RPMI8226 (cell line): ENCODE measurements at regions not wholly inside any gene's neighbourhood (a gene's known extent, or its start where the extent isn't known, plus 50 kb on each side); places are given as distances from the start of the nearest gene placed in this dataset.
A peak's percentile ranks its signal among the peaks of the same experiment; 100 is the strongest.
"Not testable (repeated sequence)": the region's sequence is repeated elsewhere in the genome, so short reads cannot be mapped to it uniquely, and the experiment has no call there.

ENCODE experiments used
- DNase-seq: peaks from one replicate; pipeline ENCODE4 v3.0.0-alpha.2; 2015

DNA sequence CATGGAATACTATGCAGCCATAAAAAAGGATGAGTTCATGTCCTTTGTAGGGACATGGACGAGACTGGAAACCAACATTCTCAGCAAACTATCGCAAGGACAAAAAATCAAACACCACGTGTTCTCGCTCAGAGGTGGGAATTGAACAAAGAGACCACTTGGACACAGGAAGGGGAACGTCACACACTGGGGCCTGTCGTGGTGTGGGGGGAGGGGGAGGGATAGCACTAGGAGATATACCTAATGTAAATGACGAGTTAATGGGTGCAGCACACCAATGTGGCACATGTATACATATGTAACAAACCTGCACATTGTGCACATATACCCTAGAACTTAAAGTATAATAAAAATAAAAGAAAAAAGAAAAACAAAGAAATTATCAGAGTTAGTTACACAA is 478.4 kb downstream of the GOLGA6L6 start:
- DNase-seq, result not testable (repeated sequence)

DNA sequence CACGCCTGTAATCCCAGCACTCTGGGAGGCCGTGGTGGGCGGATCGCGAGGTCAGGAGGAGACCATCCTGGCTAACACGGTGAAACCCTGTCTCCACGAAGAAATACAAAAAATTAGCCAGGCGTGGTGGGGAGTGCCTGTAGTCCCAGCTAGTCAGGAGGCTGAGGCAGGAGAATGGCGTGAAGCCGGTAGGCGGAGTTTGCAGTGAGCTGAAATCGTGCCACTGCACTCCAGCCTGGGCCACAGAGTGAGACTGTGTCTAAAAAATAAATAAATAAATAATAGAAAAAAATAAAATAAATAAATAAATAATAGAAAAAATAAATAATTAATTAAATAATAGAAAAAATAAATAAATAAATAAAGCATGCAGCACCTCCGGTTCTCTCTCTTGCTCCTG is 480.8 kb downstream of the GOLGA6L6 start:
- DNase-seq, result not testable (repeated sequence)

DNA sequence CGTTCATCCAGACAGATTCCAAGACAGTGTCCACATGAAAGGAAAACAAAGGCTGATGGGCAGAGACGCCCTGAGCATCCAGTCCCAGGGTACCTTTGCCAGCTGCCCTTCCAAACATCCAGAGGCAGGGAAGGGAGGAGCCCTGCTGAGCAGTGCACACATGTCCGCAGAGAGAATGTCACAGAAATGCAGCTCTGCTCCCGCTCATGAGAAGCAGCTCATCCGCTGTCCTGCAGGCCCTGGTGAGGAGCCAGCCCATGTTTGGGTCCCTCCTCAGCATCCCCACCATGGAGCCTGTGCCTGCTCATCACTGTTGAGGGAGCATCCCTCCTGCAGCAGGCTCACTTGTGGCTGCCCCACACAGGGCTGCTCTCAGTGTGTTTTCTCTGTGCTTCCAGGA is 484.7 kb downstream of the GOLGA6L6 start:
- not testable (repeated sequence) for DNase-seq

DNA sequence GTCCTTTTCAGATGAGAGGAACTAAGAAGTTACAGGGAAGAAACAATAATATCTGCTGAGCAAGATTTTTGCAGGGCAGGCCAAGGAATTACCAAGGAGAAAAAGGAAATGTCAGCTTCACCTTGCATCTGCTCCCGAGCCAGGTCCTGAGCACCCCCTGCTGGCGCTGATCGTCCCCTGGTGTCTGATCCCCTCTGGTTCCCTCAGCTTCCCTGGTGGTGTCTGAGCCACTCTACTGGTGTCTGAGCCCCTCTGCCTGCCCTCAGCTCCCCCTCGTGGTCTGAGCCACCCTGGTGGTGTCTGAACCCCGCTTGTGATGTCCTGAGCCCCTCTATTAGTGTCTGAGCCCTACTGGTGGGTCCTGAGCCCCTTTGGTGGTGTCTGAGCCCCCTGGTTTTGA is 485.7 kb downstream of the GOLGA6L6 start:
- DNase-seq, result not testable (repeated sequence)

DNA sequence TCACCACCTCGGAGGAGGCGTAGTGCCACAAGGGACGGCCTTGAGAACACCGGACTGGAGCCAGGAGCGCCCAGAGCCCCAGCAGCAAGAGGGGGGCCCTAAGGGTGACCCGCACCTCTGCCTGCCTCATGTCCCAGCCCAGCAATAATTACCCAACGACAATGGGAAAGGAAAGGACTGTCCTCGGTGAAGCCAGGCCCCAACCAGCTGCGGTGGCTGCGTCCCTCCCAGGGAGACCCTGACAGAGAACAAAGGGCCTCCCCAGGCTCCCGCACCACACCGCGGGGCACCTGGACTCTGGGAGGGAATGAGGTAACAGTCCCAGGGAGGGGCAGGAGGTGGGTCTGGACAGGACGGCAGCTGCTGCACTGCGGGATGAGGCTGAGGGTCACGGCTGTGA is 493.4 kb downstream of the GOLGA6L6 start:
- DNase-seq, result not testable (repeated sequence)

DNA sequence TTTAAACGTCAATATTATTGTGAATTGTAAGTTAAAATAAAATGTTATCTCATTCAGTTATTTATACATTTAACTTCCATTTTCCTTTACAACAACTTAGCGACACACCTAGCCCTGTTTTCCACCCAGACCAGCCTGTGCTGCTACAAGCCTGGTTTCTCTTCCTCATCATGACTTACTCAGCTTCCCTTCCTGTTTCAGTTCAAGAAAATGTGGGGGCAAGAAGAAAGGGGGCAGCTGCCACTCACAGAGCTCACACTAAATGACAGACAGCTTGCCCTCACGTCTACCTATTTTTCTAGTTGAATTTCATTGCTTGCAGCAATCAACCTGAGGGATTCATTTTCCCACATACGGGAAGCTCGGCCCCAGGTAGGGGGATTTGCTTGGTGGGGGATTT is 496.4 kb downstream of the GOLGA6L6 start:
- not testable (repeated sequence) for DNase-seq

DNA sequence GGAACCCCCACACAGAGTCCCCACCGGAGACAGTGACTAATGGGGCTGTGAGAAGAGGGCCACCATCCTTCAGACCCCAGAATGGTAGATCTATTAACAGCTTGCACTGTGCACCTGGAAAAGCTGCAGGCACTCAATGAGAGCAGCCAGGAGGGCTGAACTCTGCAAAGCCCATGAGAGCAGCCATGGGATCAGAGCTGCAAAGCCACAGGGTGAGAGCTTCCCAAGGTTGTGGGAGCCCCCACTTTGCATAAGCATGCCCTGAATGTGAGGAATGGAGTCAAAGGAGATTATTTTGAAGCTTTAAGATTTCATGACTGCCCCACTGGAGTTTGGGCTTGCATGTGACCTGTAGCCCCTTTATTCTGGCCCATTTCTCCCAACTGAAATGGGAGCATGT is 500.9 kb downstream of the GOLGA6L6 start:
- DNase-seq, result not testable (repeated sequence)

DNA sequence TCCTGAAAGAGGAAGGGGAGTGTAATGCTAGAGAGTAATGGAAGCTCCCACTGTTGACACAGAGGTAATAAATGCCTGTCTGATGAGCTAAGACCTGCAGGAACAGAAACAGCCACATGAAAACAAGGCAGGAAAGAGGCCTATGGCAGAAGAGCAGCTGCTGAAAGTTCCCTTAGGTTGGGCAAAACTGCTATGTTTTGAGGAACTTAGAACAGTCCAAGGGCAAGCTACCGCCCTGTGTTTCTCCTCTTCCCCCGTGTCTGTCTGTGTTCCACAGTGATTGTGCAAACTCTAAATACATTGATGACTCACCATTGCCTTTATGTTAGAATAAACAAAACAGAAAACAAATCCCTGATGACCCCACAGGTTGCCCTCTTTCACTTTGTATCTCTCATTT is 516.6 kb downstream of the GOLGA6L6 start:
- not testable (repeated sequence) for DNase-seq

DNA sequence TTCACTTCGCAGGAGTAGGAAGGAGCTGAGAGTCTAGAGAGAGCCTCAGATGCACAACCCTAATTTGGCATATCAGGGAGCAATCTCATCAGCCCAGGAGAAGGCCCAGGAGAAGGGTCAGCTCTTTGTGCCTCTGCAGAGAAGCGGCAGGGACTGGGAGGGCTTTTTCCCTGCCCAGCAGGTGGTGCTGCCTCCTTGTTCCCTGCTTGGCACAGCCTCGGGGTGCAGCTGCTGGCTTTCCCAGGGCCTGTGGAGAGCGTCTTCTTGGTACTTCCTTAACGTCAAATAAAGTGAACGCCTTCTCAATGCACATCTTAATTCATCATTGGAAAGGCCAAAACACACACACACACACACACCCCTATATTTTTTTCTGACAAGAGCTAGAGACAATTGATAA is 519.3 kb downstream of the GOLGA6L6 start:
- not testable (repeated sequence) for DNase-seq

DNA sequence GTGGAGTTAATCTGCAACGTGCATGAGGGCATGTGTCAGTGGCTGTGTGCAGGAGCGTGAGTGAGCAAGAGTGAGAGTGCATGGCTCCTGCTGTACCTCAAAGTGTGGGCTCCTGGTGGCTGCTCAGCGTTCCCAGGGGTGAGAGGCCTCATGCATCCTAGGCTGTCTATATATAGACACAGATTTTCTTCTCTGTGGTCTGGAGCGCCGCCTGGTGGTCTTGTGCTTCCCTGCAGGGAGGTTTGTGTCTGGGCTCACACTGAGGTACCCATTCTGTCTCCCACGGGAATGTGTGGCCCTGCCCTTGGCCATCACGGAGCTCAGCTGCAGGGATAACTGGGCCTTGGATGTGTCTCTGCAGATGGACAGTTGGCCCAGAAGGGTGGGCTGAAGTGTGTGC is 520.2 kb downstream of the GOLGA6L6 start:
- DNase-seq, result not testable (repeated sequence)

DNA sequence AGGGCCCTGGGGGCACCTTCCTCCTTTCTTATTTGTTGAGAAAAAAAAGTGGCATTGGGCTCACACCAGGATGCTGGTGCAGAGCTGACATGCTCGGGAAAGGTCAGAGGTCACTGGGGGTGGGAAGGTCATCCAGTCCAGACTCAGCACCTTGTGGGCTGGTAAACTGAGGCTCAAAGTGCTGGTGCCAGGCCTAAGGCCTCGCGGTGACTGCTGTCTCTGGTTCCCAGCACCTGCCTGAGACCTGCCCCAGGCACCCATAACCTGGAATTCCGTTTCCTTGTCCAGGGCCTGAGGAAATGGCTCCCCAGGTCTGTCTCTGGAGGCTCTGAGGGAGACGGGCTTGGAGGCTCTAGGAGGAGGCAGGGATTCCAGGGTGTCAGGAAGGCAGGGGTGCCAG is 521.0 kb downstream of the GOLGA6L6 start:
- DNase-seq, result not testable (repeated sequence)

DNA sequence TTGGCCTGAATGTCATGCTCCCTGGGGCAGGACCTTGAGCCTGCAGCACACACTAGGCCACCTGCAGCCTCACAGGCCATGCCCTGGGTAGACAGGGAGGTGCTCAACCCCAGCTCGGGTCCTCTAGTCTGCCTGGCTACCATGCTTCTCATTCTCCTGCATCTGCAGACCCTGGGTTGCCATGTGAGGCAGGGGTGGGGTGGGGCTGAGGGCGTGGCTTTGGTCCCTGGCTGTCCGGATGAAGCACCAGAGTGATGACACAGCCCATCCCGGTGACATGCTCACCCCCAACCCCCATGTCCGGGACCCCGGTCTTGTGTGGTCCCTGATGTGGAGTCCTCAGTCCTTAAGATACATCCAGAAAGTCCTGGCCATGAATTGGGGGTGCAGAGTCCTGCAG is 521.8 kb downstream of the GOLGA6L6 start:
- not testable (repeated sequence) for DNase-seq

DNA sequence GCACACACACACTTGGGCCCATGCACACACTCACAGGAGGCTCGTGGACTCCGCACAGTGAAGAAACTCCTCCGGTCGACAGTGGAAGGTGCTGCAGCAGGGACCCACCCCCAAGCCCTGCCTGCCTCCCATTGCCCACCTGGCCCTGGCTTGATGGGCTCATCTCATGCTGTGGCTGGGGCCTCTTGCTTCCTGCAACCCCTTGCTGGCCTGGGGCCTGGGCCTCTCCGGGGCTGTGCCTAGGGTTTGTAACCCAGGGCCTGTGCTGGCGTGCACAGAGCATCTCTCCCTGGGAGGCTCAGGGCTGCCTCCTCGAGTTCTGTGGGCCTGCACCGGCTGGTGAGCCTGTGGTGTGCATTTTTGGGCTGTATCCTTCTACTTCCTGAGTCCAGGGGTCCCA is 524.0 kb downstream of the GOLGA6L6 start:
- DNase-seq, result not testable (repeated sequence)

DNA sequence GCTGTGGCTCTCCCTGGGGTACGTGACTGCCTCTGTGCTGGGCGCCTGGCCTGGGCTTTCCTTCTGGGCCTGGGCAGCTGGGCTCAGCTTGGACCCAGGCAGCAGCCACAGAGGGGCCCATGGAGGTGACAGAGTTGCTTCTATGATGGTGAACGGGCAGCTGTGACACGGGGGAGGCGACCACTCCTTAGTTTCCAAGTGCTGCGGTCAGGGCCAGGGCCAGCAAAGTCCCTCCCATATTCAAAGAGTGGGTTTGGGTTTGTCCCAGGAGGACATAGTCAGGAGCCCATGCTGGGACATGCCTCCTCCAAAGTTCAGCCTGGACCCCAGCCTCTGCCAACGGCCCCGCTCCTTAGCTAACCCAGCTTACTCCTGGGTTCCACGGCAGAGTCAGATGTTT is 524.7 kb downstream of the GOLGA6L6 start:
- DNase-seq, result not testable (repeated sequence)

DNA sequence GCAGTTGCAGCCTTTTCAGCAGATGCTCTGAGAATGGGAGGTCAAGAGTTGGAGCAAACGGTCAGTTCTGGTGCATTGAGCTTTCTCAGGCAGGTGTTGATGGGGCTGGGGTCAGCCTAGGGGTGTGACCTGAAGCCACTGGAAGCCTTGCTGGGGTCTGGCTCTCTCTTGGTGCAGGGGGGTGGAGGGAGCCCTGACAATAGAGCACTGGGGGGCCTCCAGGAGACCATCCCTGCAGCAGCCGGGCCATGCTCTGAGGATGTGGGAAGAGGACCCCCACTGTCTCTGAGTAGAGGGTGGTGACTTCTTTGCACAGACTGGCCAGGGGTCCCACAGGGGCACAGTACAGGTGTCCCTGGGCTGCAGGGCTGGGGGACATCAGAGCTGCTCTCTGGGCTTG is 528.8 kb downstream of the GOLGA6L6 start:
- not testable (repeated sequence) for DNase-seq

DNA sequence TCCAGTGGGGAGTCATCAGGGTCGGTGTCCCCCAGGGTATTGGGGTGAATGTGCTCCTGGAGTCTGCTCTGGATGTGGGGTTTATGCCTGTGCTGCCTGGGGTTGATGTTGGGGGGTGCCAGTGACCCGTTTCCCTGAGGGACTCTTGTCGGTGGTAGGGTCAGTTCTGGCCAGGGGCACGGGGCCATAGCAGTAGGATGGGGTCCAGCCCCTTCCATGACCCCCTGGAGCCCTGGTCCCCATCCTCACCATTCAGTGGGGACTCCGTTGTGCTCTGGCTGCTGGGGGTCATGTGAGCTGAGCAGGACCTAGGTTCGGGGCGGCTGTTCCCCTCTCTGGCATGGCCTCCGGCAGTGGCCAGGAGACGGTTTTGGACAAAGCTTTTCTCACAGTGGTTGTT is 530.8 kb downstream of the GOLGA6L6 start:
- not testable (repeated sequence) for DNase-seq

DNA sequence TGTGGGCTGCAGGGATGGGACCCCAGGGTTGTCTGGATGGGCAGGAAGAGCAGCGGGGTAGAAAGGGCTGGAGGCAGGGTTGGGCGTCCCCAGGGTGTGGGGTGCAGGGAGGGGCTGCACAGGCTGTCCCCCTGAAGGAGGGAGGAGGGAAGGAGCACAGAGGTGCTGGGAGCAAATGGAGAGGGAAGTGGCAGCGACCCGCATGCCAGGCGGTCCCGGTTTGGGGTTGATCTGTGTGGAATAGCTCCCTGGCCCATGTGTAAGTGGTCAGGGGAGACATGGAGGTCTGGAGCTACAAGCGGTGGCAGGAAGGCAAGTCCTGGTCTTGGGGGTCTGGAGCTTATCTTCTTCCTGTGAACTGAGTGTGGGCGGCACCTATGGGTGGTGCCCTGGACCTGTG is 532.0 kb downstream of the GOLGA6L6 start:
- DNase-seq, result not testable (repeated sequence)

DNA sequence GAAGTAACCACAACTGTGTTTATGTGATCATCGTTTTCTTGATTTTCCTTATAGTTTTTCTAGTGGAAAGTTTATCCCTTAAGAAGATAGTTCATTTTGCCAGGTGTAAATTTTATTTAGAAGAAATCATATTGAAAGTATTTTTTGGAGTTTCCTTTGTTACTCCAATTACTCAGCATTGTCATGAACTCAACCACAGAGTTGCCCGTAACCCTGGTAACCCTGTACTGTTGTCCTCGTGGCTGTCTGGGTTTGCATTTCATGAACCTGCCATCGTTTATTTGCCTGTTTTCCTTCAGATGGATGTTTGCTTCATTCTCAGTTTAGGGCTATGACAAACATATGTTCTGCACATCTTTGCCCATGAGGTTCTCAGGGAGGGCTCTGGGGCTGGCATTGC is 534.3 kb downstream of the GOLGA6L6 start:
- peak; percentile 11 for DNase-seq

DNA sequence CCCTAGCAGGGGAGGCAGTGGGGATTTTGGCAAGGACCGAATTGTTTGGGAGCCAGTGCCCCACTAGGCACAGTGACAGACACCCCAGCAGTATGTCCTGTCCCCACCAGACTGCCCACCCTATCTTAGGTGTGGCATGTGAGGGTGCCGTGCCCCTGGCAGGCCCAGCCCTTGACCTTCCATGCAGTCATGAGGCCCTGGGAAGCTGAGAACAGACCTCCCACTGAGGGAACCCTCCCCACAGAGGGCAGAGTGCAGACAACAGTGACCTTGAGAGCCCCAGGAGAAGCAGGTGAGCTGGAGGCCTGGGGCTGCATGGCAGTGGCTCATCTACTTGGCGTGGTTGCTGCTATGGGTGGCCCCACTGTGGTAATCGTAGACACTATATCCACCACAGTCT is 538.1 kb downstream of the GOLGA6L6 start:
- DNase-seq, result not testable (repeated sequence)

DNA sequence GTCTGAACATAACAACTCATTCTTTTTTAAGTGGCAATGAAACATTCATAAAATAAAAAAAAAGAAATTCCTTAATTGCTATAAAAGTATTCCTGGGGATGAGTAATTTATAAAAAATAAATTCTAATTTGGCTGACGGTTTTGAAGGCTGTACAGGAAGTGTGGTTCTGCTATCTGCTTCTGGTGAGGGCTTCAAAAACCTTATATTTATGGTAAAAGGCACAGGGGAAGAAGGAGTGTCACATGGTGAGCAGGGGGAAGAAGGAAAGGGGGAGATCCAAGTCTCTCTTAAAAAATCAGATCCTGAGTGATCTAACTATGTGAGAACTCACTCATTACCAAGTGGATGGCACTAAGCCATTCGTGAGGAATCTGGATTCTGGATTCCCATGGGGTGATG is 539.0 kb downstream of the GOLGA6L6 start:
- not testable (repeated sequence) for DNase-seq

DNA sequence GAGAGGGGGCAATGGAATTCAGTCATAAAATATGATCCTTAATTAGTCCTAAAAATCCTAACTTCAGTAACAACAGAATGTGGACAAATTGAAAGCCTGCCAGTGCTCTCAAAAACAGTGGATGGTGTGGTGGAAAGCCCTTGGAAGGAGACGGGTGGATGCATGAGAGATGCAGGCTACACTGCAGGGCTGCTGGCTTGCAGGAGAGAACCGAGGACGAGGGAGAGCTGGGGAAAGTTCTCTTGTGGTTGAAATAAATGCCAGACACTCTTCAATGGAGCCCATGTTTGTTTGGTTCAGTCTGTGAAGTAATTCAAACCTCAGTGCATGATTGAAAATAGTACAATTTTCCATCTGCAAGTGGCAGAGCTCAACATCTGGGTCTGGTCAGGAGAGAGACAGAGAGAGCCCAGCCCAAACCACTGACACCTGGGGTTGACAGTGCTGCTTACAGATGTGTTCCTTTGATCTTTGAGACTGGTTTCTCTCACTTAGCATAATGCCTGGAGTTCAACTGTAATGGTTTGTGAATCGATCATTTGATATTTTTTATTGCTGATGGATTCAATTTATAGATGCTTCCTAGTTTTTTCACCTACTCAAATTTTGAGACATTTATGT is 544.9 kb downstream of the GOLGA6L6 start:
- DNase-seq, result not testable (repeated sequence)

DNA sequence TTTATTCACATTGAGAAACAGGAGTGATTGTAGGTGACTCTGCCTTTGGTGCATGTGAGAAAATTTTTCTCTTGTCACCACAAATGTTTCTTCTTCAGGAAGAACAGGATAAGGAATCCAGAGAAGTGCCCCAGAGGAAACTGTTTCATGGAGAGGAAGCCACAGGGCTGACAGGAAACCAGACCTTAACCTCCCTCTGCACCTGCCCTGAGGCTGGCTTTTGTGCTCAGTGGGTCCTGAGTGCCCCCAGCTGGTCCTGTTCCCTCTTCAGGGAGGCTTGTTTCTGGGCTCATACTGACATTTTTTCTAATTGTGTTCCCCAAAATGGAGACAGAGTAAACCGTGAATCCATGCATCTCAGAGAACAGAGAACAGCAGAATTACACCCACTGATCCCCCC is 546.3 kb downstream of the GOLGA6L6 start:
- DNase-seq, result not testable (repeated sequence)

DNA sequence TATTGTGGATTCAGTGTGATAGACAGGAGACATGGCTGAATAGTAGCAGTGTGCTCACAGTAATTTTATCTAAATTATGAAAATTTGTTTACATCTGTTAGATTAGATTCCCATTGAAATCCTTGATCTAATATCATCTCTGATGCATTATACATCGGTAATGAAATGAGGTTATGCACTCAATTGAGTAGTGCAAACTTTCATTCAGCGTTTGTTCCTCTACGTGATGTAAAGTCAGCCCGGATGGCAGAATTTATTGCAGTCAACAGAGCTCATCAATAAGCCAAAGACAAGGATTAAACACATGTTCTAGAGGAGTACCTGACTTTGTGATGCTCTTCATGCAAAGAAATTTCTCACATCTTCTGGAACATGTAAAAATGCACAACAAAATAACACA is 549.2 kb downstream of the GOLGA6L6 start:
- DNase-seq, result no peak

DNA sequence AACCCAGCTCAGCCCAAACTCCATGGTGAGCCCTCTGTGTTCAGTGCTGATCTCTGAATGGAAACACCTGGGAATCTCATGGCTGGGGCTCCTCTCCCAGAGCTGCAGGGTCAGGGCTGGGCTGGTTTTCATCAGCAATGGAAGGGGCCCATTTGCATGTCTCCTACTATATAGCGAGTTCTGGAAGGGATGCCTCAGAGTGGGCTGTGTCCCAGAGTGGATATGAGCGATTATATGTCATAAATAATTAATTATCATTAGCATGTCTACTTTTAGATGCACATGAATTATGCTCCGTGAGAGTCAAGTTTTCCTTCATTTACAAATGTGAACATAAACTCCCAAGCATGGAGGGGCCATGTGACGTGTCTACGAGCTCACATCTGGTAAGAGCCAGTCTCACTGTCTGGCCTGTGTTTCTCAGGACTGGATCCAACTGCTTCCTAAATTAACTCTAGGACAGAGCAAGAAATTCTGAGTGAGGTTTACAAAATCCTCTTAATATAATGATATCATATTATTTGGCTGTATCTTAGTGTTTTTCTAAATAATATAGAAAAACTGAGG is 553.4 kb downstream of the GOLGA6L6 start:
- no peak for DNase-seq
